BLaER1 treated with 17β-estradiol and CSF1 and Interleukin-3, amounts not matched to agents 10 nM and 100 nM (cell line): ENCODE measurements at regions not wholly inside any gene's neighbourhood (a gene's known extent, or its start where the extent isn't known, plus 50 kb on each side); places are given as distances from the start of the nearest gene placed in this dataset.
A peak's percentile ranks its signal among the peaks of the same experiment; 100 is the strongest.
"Not testable (repeated sequence)": the region's sequence is repeated elsewhere in the genome, so short reads cannot be mapped to it uniquely, and the experiment has no call there.

Experiments used
- H3K27ac ChIP-seq, 11 experiments: shearing (Covaris generic); formaldehyde crosslinking; 2 replicates each; pipeline ENCODE4 v1.8.1; 2022
- H3K27me3 ChIP-seq, 11 experiments: shearing (Covaris generic); formaldehyde crosslinking; 2 replicates each; pipeline ENCODE4 v1.8.1; 2022
- H3K36me3 ChIP-seq, 11 experiments: shearing (Covaris generic); formaldehyde crosslinking; 2 replicates each; pipeline ENCODE4 v1.8.1; 2022
- H3K4me1 ChIP-seq, 10 experiments: shearing (Covaris generic); formaldehyde crosslinking; 2 replicates each; pipeline ENCODE4 v1.8.1; 2022
- H3K4me2 ChIP-seq, 11 experiments: shearing (Covaris generic); formaldehyde crosslinking; 2 replicates each; pipeline ENCODE4 v1.8.1; 2022
- H3K4me3 ChIP-seq, 10 experiments: shearing (Covaris generic); formaldehyde crosslinking; 2 replicates each; pipeline ENCODE4 v1.8.1; 2022
- H3K9ac ChIP-seq, 11 experiments: shearing (Covaris generic); formaldehyde crosslinking; 2 replicates each; pipeline ENCODE4 v1.8.1; 2022
- H3K9me3 ChIP-seq, 11 experiments: shearing (Covaris generic); formaldehyde crosslinking; replicated peaks in 1 of 11; 2 replicates each; pipeline ENCODE4 v1.8.1; 2022
- H4K20me1 ChIP-seq, 11 experiments: shearing (Covaris generic); formaldehyde crosslinking; 2 replicates each; pipeline ENCODE4 v1.8.1; 2022
- Cebpa-rat ChIP-seq, 11 experiments: shearing (Covaris generic); IDR thresholded peaks; 2 replicates each; pipeline ENCODE4 v1.8.1; 2022

DNA sequence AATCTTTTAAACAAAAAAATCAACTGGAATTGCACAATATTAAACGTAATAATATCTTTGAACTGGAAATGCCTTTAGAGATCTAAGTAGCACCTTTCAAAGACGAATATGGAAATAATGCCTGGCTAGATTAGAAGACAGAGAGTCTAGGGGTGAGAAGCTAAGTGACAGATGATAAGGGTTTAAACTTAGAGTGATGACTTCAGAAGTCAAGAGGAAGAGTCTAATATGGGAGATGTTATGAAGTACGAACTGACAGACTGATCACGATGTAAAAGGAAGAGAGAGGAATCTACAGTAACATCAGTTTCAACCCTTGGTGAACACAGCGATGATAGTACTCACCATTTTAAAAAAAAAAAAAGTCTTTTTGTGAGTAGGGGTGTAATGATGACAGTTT, 57.9 kb downstream of the HINT1 start:
- H3K9ac ChIP-seq, result no peak overlapping the region
- H3K4me2 ChIP-seq, result peak overlapping the region in 6 of 11 experiments; percentile 8 to 65 (median 45); a peak in 10 of 22 replicates
- no peaks in the 10 kb centered on the region for H4K20me1 ChIP-seq
- H3K4me3 ChIP-seq, result no peak overlapping the region
- H3K36me3 ChIP-seq, result no peaks in the 10 kb centered on the region
- H3K27ac ChIP-seq, result peak overlapping the region in 6 of 11 experiments; percentile 26 to 46 (median 37); a peak in 7 of 22 replicates
- peaks cover 0 to 78% (median 49%) of the 10 kb centered on the region in 10 experiments; a peak in 16 of 20 replicates for H3K4me1 ChIP-seq
- TF ChIP-seq Cebpa-rat (IDR thresholded peaks at IDR 0.05), result no peak
- no peaks in the 10 kb centered on the region for H3K27me3 ChIP-seq
- peaks cover 0 to 11% (median 0%) of the 10 kb centered on the region in 11 experiments; a peak in 3 of 22 replicates for H3K9me3 ChIP-seq

DNA sequence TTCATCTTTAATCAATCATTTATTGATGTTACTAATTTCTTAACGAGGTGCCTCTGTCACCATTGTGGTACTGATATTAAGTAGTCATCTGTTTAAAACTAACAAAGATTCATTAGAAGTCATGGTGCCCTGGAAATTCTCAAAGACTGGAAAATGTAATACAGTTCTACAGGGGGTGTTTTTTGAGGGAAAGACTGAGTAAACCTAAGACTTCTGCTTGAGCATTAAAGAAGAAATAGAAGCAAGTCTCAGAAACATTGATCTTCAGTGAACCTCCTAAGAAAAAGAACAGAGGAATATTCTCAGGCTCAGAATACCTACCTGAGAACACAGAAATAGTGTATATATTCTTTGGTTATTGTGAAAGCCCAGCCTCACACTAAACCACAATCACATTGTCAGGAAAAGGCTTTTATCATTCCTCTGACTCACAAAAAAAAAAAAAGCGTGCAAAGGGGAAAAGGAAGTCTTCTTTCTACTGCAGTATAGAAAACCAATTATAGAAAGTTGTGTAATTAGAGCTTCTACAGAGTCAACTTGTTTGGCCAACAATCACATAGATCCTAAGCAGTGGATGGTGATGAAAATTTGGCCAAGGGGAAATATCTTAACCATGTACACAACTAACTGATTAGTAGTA, 60.8 kb downstream of the HINT1 start:
- Histone ChIP-seq H4K20me1 (no peaks in the 10 kb centered on the region), H3K9me3 (peaks cover 0 to 17% (median 0%) of the 10 kb centered on the region in 11 experiments; a peak in 3 of 22 replicates), H3K4me2 (peak overlapping the region in 10 of 11 experiments; percentile 15 to 80 (median 66); a peak in 18 of 22 replicates), H3K27ac (peak overlapping the region in 10 of 11 experiments; percentile 25 to 86 (median 62); a peak in 19 of 22 replicates), H3K36me3 (no peaks in the 10 kb centered on the region), H3K4me1 (peaks cover 0 to 78% (median 46%) of the 10 kb centered on the region in 10 experiments; a peak in 16 of 20 replicates), H3K4me3 (no peak overlapping the region; a peak in 1 of 20 replicates), H3K27me3 (no peaks in the 10 kb centered on the region), H3K9ac (peak overlapping the region in 4 of 11 experiments; percentile 34 to 62 (median 48); a peak in 5 of 22 replicates)
- peak in 1 of 11 experiments; percentile 66; a peak in 3 of 22 replicates for TF ChIP-seq Cebpa-rat (IDR thresholded peaks at IDR 0.05)

DNA sequence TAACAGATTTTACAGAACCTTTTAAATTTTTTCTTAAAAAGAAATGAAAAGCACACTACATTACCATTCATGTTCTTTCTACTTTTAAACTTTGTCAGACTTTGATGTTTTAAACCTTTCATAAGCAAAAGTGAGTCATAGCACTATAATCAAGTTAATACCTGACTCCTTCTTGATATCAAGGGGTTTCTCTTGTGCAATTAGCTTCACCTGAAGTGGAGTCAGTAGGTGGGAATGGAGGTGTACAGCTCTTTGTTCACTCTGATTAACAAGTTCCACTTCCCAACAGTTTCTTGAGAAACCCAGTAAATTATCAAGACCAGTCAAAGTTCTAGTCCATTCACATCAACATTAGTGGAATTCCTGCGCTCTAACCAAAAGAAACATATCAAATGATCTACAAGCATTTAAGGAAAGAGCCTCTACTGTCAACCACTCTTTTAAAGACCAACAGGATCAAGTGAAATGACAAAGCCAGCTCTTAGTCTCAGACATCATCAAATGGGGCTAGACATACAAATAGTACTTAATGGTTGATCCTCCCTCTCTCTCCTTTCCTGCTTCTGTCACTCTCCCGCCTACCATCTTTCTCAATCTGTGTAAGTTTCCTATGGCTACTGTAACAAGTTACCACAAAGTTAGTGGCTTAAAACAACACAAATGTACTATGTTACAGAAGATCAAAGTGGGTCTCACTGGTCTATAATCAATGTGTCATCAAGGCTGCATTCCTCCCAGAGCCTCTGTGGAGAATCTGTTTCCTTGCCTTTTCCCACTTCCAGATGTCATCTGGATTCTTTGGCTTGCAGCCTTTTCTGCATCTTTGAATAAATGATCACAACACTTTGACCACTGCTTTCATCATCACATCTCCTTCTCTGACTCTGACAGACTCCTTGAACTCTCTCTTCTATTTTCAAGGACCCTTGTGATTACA, 68.0 kb downstream of the HINT1 start:
- peaks cover 0 to 20% (median 0%) of the 10 kb centered on the region in 11 experiments; a peak in 2 of 22 replicates for H3K9me3 ChIP-seq
- H3K4me2 ChIP-seq, result no peak overlapping the region
- H3K27me3 ChIP-seq, result no peaks in the 10 kb centered on the region
- peaks cover 0 to 6% (median under 1%) of the 10 kb centered on the region in 10 experiments; a peak in 6 of 20 replicates for H3K4me1 ChIP-seq
- no peak overlapping the region for H3K9ac ChIP-seq
- no peaks in the 10 kb centered on the region for H3K36me3 ChIP-seq
- no peaks in the 10 kb centered on the region for H4K20me1 ChIP-seq
- TF ChIP-seq Cebpa-rat (IDR thresholded peaks at IDR 0.05), result no peak
- no peak overlapping the region for H3K27ac ChIP-seq
- no peak overlapping the region for H3K4me3 ChIP-seq

DNA sequence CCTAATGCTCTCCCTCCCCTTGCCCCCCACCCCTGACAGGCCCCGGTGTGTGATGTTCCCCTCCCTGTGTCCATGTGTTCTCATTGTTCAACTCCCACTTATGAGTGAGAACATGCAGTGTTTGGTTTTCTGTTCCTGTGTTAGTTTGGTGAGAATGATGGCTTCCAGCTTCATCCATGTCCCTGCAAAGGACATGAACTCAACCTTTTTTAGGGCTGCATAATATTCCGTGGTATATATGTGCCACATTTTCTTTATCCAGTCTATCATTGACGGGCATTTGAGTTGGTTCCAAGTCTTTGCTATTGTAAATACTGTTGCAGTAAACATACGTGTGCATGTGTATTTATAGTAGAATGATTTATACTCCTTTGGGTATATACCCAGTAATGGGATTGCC, 69.5 kb downstream of the HINT1 start:
- peaks cover 0 to 16% (median 0%) of the 10 kb centered on the region in 11 experiments; a peak in 2 of 22 replicates for H3K9me3 ChIP-seq
- not testable (repeated sequence) for H3K36me3 ChIP-seq, H3K4me3 ChIP-seq, H3K4me1 ChIP-seq, H4K20me1 ChIP-seq, H3K27ac ChIP-seq, H3K4me2 ChIP-seq, H3K27me3 ChIP-seq, H3K9ac ChIP-seq

DNA sequence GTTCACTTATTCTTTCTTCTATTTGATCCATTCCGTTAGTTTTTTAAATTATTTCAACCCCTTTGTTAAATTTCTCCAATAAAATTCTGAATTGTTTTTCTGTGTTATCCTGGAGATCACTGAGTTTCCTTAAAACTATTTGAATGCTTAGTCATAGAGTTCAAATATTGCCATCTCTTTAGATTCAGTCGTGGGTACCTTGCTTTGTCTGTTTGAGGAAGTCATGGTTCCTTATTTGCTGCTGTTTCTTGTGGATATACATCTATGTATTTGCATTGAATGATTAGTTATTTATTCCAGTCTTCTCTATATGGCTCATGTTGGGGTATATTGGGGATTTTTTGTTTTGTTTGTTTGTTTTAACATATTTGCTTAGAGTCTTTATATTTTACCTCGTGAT, 80.6 kb downstream of the HINT1 start:
- H3K4me2 ChIP-seq, result peak overlapping the region in 2 of 11 experiments; percentile 15 to 39; a peak in 2 of 22 replicates
- no peak overlapping the region for H3K4me3 ChIP-seq
- peaks cover 0 to 32% (median 0%) of the 10 kb centered on the region in 10 experiments; a peak in 9 of 20 replicates for H3K4me1 ChIP-seq
- peak overlapping the region in 1 of 11 experiments; percentile 23; a peak in 1 of 22 replicates for H3K27ac ChIP-seq
- H3K36me3 ChIP-seq, result no peaks in the 10 kb centered on the region
- H3K9ac ChIP-seq, result no peak overlapping the region
- no peaks in the 10 kb centered on the region for H4K20me1 ChIP-seq
- peaks cover 18 to 31% (median 20%) of the 10 kb centered on the region in 11 experiments for H3K9me3 ChIP-seq
- no peak for TF ChIP-seq Cebpa-rat (IDR thresholded peaks at IDR 0.05)
- no peaks in the 10 kb centered on the region for H3K27me3 ChIP-seq

DNA sequence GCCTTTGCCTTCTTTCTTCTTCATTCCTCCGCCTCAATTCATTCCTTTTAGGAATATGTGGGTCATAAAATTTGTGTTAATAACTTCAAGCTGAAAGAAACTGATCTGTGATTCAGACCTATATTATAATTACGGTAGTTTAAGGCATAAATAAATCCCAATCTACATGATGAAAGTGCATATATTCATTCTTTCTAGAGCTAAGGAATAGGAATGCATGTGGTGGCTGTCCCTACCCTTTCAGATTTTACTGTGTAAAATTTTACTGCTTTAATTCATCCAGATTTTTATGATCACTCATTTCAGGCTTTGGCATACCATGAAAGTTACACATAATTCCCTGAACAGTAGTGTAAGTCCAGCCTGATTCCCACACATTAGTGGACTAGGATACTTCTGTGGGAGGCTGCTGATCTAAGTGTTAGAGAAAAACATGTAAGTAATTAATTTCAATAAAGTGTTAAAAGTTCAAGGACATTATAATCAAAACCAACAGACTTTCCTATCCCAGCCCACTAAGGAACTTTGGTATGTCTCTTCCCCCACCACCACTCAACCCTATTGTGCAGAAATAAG, 83.1 kb downstream of the HINT1 start:
- no peak overlapping the region for H3K9ac ChIP-seq
- peaks cover 0 to 32% (median 0%) of the 10 kb centered on the region in 10 experiments; a peak in 9 of 20 replicates for H3K4me1 ChIP-seq
- H3K27me3 ChIP-seq, result no peaks in the 10 kb centered on the region
- no peak overlapping the region for H3K4me3 ChIP-seq
- H3K9me3 ChIP-seq, result peaks cover 4 to 15% (median 6%) of the 10 kb centered on the region in 11 experiments; a peak in 21 of 22 replicates
- TF ChIP-seq Cebpa-rat (IDR thresholded peaks at IDR 0.05), result no peak
- H4K20me1 ChIP-seq, result no peaks in the 10 kb centered on the region
- no peak overlapping the region for H3K27ac ChIP-seq
- H3K4me2 ChIP-seq, result peak overlapping the region in 2 of 11 experiments; percentile 15 to 22; a peak in 3 of 22 replicates
- no peaks in the 10 kb centered on the region for H3K36me3 ChIP-seq

DNA sequence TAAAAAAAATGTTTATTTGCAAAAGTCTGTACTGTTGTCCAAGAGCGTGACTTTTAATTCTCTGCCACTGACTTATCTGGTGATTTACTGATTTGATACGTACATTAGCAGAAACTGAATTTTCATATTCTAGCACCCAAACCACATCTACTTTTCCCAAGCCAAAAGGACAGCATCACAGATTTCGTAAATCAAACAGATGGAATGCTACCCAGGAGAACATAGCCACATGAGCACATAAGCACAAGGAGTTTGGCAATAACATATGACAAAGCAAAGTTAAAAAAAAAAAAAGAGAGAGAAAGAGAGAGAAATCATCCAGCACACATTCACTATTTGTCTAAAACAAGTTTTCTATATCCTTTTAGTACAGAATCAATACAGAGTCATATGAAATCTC, 83.7 kb downstream of the HINT1 start:
- Histone ChIP-seq H3K4me1 (peaks cover 0 to 32% (median 0%) of the 10 kb centered on the region in 10 experiments; a peak in 9 of 20 replicates), H3K9me3 (peaks cover 0 to 9% (median under 1%) of the 10 kb centered on the region in 11 experiments; a peak in 4 of 22 replicates), H4K20me1 (no peaks in the 10 kb centered on the region), H3K27me3 (no peaks in the 10 kb centered on the region), H3K9ac (no peak overlapping the region), H3K27ac (no peak overlapping the region), H3K4me3 (no peak overlapping the region), H3K36me3 (no peaks in the 10 kb centered on the region), H3K4me2 (peak overlapping the region in 2 of 11 experiments; percentile 15 to 22; a peak in 3 of 22 replicates)
- no peak for TF ChIP-seq Cebpa-rat (IDR thresholded peaks at IDR 0.05)

DNA sequence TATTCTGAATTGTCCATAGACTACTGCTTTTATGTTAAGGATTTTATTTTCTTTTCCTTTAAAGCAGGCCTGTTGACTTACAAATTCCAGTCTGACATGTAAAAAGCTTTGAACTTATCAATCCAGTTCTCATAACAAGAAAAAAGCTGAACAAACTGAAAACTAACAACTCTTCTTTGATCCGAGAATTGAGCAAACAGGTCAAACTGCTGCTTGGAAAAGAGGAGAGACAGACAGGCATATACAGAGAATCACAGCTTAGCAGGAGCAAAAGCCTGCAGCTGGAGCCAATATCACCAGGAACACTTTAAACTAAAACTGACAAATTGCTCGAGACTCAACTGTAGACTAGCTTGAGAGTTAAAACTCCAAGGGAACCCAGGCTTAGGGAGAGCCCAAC, 85.8 kb downstream of the HINT1 start:
- Histone ChIP-seq H4K20me1 (no peaks in the 10 kb centered on the region), H3K27ac (no peak overlapping the region), H3K9me3 (peaks cover 0 to 14% (median 0%) of the 10 kb centered on the region in 11 experiments; a peak in 9 of 22 replicates), H3K4me1 (peaks cover 0 to 22% (median 0%) of the 10 kb centered on the region in 10 experiments; a peak in 7 of 20 replicates), H3K36me3 (no peaks in the 10 kb centered on the region), H3K27me3 (no peaks in the 10 kb centered on the region), H3K9ac (no peak overlapping the region), H3K4me2 (no peak overlapping the region), H3K4me3 (no peak overlapping the region)
- TF ChIP-seq Cebpa-rat (IDR thresholded peaks at IDR 0.05), result no peak
